ENCODE measurements at regions not wholly inside any gene's neighbourhood (a gene's known extent, or its start where the extent isn't known, plus 50 kb on each side); places are given as distances from the start of the nearest gene placed in this dataset.

GRCh38 chr2:142325870-142326269 lies 195.1 kb upstream of the LRP1B start:
- Mint-ChIP-seq H3K36me3 (ENCODE audit: insufficient read depth in 1 of 3, low read depth in 3 of 3) (peaks cover 0 to 4% (median 2%) of the 10 kb centered on the region in 3 experiments; a peak in 2 of 7 replicates), H3K27me3 (ENCODE audit: low read depth) (no peaks in the 10 kb centered on the region), H3K4me3 (no peak overlapping the region), H3K9me3 (no peaks in the 10 kb centered on the region; a peak in 1 of 5 replicates), H3K4me1 (peaks cover 3 to 6% of the 10 kb centered on the region in 2 experiments; a peak in 3 of 4 replicates), H3K27ac (no peak overlapping the region)
- Histone ChIP-seq H3K23ac (ENCODE audit: insufficient read length, low read depth, low read length) (no peak overlapping the region), H3T11ph (ENCODE audit: low read length) (no peak overlapping the region), H3K4me2 (ENCODE audit: insufficient read depth, insufficient read length, low read length) (no peak overlapping the region), H4K5ac (ENCODE audit: insufficient read length, low read depth, low read length) (no peak overlapping the region), H4K20me1 (ENCODE audit: control insufficient read depth, insufficient read depth, insufficient read length) (no peaks in the 10 kb centered on the region), H3K27ac (ENCODE audit: insufficient read length, low read depth, low read length) (no peak overlapping the region), H3K9me3 (ENCODE audit: control insufficient read depth, low read depth, low read length) (no peaks in the 10 kb centered on the region), H2BK20ac (ENCODE audit: low read depth, low read length, poor library complexity, severe bottlenecking) (no peak overlapping the region), H3K56ac (ENCODE audit: insufficient read length, low read depth, low read length) (no peak overlapping the region), H2BK5ac (ENCODE audit: insufficient read length, low read length) (no peak overlapping the region), H3K4ac (ENCODE audit: low read depth, low read length) (no peak overlapping the region), H3K79me2 (ENCODE audit: insufficient read depth, low read length) (no peaks in the 10 kb centered on the region), H3K14ac (ENCODE audit: insufficient read depth, low read length) (no peak overlapping the region), H2AK5ac (ENCODE audit: insufficient read length, low read length) (no peak overlapping the region), H2BK120ac (ENCODE audit: low read depth, low read length, poor library complexity, severe bottlenecking) (no peak overlapping the region), H2BK15ac (ENCODE audit: low read depth, low read length) (no peak overlapping the region), H2BK12ac (ENCODE audit: insufficient read length, low read depth, low read length) (no peak overlapping the region), H3K23me2 (ENCODE audit: insufficient read length, low read depth, low read length, poor library complexity, severe bottlenecking) (no peaks in the 10 kb centered on the region), H3K27me3 (ENCODE audit: insufficient read depth, low read length) (no peaks in the 10 kb centered on the region), H3K4me1 (ENCODE audit: insufficient read depth, low read length) (no peaks in the 10 kb centered on the region), H3K9ac (ENCODE audit: extremely low read depth, insufficient read length, low read length) (no peak overlapping the region), H3K79me1 (ENCODE audit: insufficient read depth, low read depth, low read length, poor library complexity, severe bottlenecking) (no peaks in the 10 kb centered on the region), H2AFZ (ENCODE audit: low read length) (no peak overlapping the region), H4K8ac (replicated peaks; ENCODE audit: insufficient read length, low read depth, low read length) (no peak overlapping the region), H3K18ac (ENCODE audit: insufficient read length, low read depth, low read length) (no peak overlapping the region), H4K91ac (ENCODE audit: insufficient read length, low read depth, low read length) (no peak overlapping the region)
- TF ChIP-seq CTCF (conservative IDR thresholded peaks at IDR 0.05), result no peak
- no peak for DNase-seq

All from H9 (cell line).